Left ventricle myocardium inferior (tissue), 1 donor: ENCODE measurements at regions not wholly inside any gene's neighbourhood (a gene's known extent, or its start where the extent isn't known, plus 50 kb on each side); places are given as distances from the start of the nearest gene placed in this dataset.

Experiments used
- DNase-seq: peaks from one replicate; pipeline ENCODE4 v3.0.0-alpha.2; 2020
- H3K27ac ChIP-seq: fragments of 200-600 bp; replicated peaks from 2 replicates; pipeline ENCODE4 v1.8.0; 2021
- H3K27me3 ChIP-seq: fragments of 200-600 bp; 2 replicates; pipeline ENCODE4 v1.8.0; 2021; ENCODE audit warnings: low read depth
- H3K36me3 ChIP-seq: fragments of 200-600 bp; 2 replicates; pipeline ENCODE4 v1.8.0; 2021
- H3K4me1 ChIP-seq: fragments of 200-600 bp; 2 replicates; pipeline ENCODE4 v1.8.0; 2021
- H3K4me3 ChIP-seq: fragments of 200-600 bp; 2 replicates; pipeline ENCODE4 v1.8.0; 2021; ENCODE audit warnings: mild to moderate bottlenecking, moderate library complexity
- H3K9me3 ChIP-seq: fragments of 200-600 bp; replicated peaks from 2 replicates; pipeline ENCODE4 v1.8.0; 2021
- CTCF ChIP-seq: fragments of 200-600 bp; IDR thresholded peaks from 2 replicates; pipeline ENCODE4 v1.8.0; 2021; ENCODE audit warnings: antibody characterized with exemption, mild to moderate bottlenecking, borderline replicate concordance
- intact Hi-C: fragments of 100-400 bp; cut with micrococcal nuclease; formaldehyde crosslinking; loops from one replicate; pipeline ENCODE4 v1.11.0; 2022
- donor health status: DM: no; HTN: yes; CAD: no; lungs with severe emphysema.

GRCh38 chr9:23636199-23636598 lies 189.8 kb downstream of the ELAVL2 start:
- no peaks in the 10 kb centered on the region for H3K36me3 ChIP-seq
- H3K9me3 ChIP-seq = no peaks in the 10 kb centered on the region
- no peak for DNase-seq
- H3K4me1 ChIP-seq = no peaks in the 10 kb centered on the region
- no peaks in the 10 kb centered on the region for H3K27me3 ChIP-seq
- H3K27ac ChIP-seq = no peak overlapping the region
- no peak overlapping the region for H3K4me3 ChIP-seq
- intact Hi-C loops = loop anchor here (10.0 kb wide), 1 partner anchor 61 kb away; no protein-coding TSS in a partner anchor
- TF ChIP-seq CTCF = no peak

- DNase-seq = no peak
- Histone ChIP-seq H3K9me3 (no peaks in the 10 kb centered on the region), H3K4me3 (no peak overlapping the region), H3K4me1 (no peaks in the 10 kb centered on the region), H3K27ac (no peak overlapping the region), H3K36me3 (no peaks in the 10 kb centered on the region), H3K27me3 (no peaks in the 10 kb centered on the region)
- no peak for TF ChIP-seq CTCF
- intact Hi-C loops = loop anchor here (10.0 kb wide), 1 partner anchor 63 kb away; no protein-coding TSS in a partner anchor
Observed at GRCh38 chr9:23638011-23638410, 188.0 kb downstream of the ELAVL2 start.

- Histone ChIP-seq H3K27me3 (no peaks in the 10 kb centered on the region), H3K4me3 (no peak overlapping the region), H3K4me1 (no peaks in the 10 kb centered on the region), H3K36me3 (no peaks in the 10 kb centered on the region), H3K27ac (no peak overlapping the region), H3K9me3 (no peaks in the 10 kb centered on the region)
- intact Hi-C loops = loop anchor here (10.0 kb wide), 1 partner anchor 64 kb away; no protein-coding TSS in a partner anchor
- DNase-seq = no peak
- TF ChIP-seq CTCF = no peak
Observed at GRCh38 chr9:23638837-23639426, 187.1 kb downstream of the ELAVL2 start.
